ENCODE measurements at regions not wholly inside any gene's neighbourhood (a gene's known extent, or its start where the extent isn't known, plus 50 kb on each side); places are given as distances from the start of the nearest gene placed in this dataset.

DNA sequence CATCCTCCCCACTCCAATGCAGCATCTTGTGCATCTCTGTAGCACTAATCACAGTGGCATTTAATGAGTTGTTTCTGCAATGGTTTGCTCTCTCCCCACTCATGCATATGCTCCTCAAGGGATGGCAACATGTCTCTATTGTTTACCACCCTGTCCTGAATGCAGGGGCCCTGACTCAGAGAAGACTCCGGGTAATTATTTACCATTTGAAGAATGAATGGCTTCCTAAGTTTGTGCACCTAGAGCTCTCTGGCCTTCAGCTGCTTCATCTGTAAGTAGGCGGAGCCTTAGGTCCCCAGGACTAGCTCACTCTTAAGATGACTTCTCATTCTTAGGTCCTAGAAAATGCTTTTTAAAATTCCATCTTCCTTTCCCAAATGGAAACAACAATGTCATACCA, 63.7 kb upstream of the IGSF21 start:
- Histone ChIP-seq H2BK12ac (ENCODE audit: insufficient read length, low read depth, low read length) (no peak overlapping the region), H4K20me1 (ENCODE audit: control insufficient read depth, insufficient read depth, insufficient read length) (no peaks in the 10 kb centered on the region), H3K27me3 (ENCODE audit: insufficient read depth, low read length) (no peaks in the 10 kb centered on the region; the same call in 1 of the 2 replicates), H3K4ac (ENCODE audit: low read depth, low read length) (no peak overlapping the region), H3K79me1 (ENCODE audit: insufficient read depth, low read depth, low read length, poor library complexity, severe bottlenecking) (no peaks in the 10 kb centered on the region), H4K5ac (ENCODE audit: insufficient read length, low read depth, low read length) (no peak overlapping the region), H3K4me1 (ENCODE audit: insufficient read depth, low read length) (no peaks in the 10 kb centered on the region; the same call in 1 of the 2 replicates), H2AK5ac (ENCODE audit: insufficient read length, low read length) (no peak overlapping the region), H3K4me2 (ENCODE audit: insufficient read depth, insufficient read length, low read length) (no peak overlapping the region), H3K56ac (ENCODE audit: insufficient read length, low read depth, low read length) (no peak overlapping the region), H2BK120ac (ENCODE audit: low read depth, low read length, poor library complexity, severe bottlenecking) (no peak overlapping the region), H4K8ac (replicated peaks; ENCODE audit: insufficient read length, low read depth, low read length) (no peak overlapping the region), H3K9me3 (ENCODE audit: control insufficient read depth, low read depth, low read length) (no peaks in the 10 kb centered on the region), H3K23me2 (ENCODE audit: insufficient read length, low read depth, low read length, poor library complexity, severe bottlenecking) (no peaks in the 10 kb centered on the region), H4K91ac (ENCODE audit: insufficient read length, low read depth, low read length) (no peak overlapping the region), H3T11ph (ENCODE audit: low read length) (no peak overlapping the region), H3K79me2 (ENCODE audit: insufficient read depth, low read length) (no peaks in the 10 kb centered on the region), H2BK5ac (ENCODE audit: insufficient read length, low read length) (no peak overlapping the region), H3K9ac (ENCODE audit: extremely low read depth, insufficient read length, low read length) (no peak overlapping the region), H3K18ac (ENCODE audit: insufficient read length, low read depth, low read length) (no peak overlapping the region), H3K23ac (ENCODE audit: insufficient read length, low read depth, low read length) (no peak overlapping the region), H3K27ac (ENCODE audit: insufficient read length, low read depth, low read length) (no peak overlapping the region), H3K14ac (ENCODE audit: insufficient read depth, low read length) (no peak overlapping the region), H2BK20ac (ENCODE audit: low read depth, low read length, poor library complexity, severe bottlenecking) (no peak overlapping the region), H2AFZ (ENCODE audit: low read length) (no peak overlapping the region), H2BK15ac (ENCODE audit: low read depth, low read length) (no peak overlapping the region)
- Mint-ChIP-seq H3K9me3 (no peaks in the 10 kb centered on the region), H3K4me3 (no peak overlapping the region), H3K4me1 (peaks cover 7 to 13% of the 10 kb centered on the region in 2 experiments), H3K27ac (no peak overlapping the region), H3K36me3 (ENCODE audit: insufficient read depth in 1 of 3, low read depth in 3 of 3) (no peaks in the 10 kb centered on the region), H3K27me3 (ENCODE audit: low read depth) (peaks cover 29% of the 10 kb centered on the region)
- WGBS (ENCODE audit: extremely low coverage, insufficient read length, low lambda C conversion rate), result no CpG with 5 or more reads among the region's 2 CpGs
- TF ChIP-seq, protein P1, sequence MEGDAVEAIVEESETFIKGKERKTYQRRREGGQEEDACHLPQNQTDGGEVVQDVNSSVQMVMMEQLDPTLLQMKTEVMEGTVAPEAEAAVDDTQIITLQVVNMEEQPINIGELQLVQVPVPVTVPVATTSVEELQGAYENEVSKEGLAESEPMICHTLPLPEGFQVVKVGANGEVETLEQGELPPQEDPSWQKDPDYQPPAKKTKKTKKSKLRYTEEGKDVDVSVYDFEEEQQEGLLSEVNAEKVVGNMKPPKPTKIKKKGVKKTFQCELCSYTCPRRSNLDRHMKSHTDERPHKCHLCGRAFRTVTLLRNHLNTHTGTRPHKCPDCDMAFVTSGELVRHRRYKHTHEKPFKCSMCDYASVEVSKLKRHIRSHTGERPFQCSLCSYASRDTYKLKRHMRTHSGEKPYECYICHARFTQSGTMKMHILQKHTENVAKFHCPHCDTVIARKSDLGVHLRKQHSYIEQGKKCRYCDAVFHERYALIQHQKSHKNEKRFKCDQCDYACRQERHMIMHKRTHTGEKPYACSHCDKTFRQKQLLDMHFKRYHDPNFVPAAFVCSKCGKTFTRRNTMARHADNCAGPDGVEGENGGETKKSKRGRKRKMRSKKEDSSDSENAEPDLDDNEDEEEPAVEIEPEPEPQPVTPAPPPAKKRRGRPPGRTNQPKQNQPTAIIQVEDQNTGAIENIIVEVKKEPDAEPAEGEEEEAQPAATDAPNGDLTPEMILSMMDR (conservative IDR thresholded peaks at IDR 0.05), result no peak
- no peak for DNase-seq

All from H9 (cell line).